ENCODE measurements at regions not wholly inside any gene's neighbourhood (a gene's known extent, or its start where the extent isn't known, plus 50 kb on each side); places are given as distances from the start of the nearest gene placed in this dataset.

DNA sequence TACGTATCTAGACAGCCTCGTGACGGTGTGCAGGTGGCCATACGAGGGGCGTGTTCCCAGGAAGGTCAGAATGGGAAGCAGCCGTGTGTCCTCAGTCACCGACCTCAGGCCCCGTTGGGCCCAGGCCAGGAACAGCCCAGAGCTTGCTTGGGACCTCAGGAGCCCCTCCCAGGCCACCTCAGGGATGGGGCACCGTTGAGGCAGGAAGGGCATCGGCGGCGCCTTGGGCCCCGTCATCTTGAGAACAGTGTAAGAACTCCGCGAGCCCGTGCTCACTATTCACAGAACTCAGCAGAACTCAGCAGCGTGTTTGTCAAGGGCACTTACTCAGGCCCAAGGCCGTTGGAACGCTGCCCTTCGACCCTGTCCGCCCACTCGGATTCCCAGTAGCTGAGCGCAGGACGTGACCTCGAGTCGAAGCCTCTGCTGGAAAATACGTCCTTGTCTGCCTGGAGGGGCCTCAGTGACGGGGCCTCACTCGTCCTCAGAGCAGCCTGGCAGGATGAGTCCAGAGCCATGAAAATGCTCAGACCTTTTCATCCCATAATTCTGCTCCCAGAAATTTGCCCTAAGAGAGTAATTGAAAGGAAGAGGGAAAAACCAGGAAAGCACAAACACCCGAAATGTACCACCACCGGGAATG, 1134.8 kb downstream of the BRD1 start:
- no peak for DNase-seq (ENCODE audit: low spot score)

DNA sequence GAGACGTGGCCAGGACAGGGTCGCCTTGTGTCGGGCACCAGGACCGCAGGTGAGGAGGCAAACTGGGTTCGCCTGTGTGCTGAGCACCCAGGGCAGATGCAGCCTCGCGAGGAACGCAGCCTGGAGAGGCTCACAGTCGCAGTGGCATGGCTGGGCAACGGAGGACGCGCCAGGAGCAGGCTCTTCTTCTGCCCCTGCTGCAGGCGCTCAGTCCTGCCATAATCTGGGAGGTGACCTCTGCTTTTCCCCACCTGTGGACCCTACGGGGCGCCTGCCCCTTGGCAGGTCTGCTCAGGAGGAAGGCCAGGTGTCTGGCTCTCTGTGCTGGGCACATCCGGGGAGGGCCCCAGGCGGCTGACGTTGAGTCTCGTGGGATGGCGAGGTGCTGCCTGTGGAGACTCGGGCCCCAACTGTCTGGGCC, 1136.2 kb downstream of the BRD1 start:
- DNase-seq (ENCODE audit: low spot score), result no peak

DNA sequence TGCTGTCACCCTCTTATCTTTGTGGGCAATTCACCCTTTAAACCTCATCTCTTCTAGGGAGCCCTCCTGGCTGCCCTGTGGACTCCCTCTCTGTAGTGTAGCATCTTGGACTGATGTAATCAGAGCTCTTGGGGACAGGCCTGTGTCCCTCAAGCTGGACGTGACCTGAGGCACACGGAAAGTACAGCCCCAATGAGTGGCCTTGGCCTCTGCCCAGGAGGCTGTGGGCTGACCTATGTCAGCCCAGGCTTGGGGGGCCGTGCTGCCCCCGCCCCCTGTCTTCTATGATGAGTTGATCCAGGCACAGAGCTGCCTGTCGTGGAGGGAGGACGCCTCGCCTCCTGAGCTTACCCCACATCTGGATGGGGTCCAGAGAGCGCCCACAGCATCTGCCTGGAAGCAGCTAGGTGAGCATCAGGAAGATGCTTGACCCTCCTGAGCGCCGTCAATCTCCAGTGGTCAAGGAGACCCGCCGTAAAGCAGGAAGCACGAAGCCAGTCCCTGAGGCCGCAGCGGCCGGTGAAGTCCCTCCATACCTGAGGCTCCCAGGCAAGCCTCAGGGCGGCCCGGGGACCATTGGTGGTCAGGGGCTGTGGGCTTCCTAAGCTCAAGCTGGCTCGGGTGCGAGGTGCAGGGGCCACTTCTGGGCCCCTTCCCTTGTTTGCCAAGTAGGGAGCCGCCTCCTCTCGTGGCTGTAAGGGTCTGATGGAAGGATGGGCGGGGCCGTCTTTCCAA, 1136.9 kb downstream of the BRD1 start:
- DNase-seq (ENCODE audit: low spot score), result no peak

DNA sequence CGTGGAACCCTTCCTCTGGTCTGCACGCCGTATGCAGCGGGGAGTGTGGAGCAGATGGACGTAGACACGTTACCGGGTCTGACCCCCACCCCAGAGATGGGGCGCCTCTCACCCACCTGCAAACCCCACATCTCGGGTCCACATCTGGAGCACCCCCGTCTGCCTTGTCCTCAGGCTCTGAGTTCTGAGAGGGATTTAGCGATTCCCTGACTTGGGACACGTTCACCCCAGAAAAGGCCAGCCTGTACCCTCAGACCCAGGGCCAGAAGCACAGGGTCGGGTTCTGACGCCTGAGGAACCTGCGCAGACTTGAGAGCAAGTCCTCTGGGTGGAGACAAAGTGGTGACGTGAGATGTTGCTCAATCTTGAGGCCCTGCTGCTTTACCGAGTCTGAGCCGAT, 1138.5 kb downstream of the BRD1 start:
- DNase-seq (ENCODE audit: low spot score), result no peak

DNA sequence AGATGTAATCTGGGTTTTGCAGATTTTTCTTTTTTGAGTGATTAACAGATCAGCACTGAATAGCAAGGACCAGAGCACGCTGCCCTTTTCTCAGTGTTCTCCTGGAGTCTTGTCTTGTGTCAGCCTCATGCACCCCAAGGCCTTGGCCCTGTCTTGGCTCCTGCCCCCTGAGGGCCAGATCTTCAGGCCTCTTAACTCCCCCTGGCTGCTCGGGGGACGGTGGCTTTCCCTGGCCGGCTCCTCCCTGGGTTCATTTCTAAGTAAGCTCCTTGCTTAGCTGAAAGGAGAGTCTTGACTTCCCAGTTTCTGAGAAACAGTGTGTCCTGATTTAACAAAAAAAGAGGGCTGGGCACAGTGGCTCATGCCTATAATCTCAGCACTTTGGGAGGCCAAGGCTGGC, 1139.3 kb downstream of the BRD1 start:
- DNase-seq (ENCODE audit: low spot score), result no peak

DNA sequence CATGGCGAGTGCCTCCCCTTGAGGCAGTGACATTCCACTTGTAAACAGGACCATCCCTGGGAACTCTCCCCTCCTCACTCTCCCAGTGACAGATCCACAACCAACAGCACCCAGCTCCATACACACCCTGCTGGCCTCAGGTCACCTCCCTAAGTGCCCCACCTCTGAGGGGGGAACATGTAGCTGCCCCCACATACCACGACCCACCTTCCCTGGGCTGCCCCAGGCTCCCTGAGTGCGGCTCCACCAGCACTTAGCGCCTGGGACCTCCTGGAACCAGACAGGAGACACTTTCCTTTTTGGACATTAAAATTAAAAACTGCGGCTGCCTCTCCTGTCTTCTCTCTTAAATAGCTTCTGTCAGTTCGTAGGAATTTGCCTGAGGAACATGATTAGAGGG, 1140.1 kb downstream of the BRD1 start:
- DNase-seq (ENCODE audit: low spot score), result no peak

DNA sequence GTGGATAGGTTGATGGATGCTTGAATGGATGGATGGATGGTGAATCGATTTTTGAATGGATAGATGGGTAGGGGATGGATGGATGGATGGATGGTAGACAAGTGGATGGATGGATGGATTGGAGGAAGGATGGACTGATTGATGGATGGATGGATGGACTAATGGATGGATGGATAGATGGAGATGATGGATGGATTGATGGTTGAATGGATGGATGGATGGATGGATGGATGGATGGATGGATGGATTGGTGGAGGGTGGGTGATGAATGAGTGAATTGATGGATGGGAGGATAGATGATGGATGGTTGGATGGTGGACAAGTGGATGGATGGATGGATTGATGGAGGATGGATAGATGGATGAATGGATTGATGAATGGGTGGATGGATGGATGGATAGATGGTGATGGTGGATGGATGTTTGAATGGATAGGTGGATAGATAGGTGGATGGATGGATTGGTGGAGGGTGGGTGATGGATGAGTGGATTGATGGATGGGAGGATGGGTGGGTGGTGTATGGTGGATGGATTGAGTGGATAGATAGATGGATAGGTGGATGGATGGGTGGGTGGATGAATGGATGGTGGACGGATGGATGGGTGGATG, 1140.9 kb downstream of the BRD1 start:
- DNase-seq (ENCODE audit: low spot score), result no peak

DNA sequence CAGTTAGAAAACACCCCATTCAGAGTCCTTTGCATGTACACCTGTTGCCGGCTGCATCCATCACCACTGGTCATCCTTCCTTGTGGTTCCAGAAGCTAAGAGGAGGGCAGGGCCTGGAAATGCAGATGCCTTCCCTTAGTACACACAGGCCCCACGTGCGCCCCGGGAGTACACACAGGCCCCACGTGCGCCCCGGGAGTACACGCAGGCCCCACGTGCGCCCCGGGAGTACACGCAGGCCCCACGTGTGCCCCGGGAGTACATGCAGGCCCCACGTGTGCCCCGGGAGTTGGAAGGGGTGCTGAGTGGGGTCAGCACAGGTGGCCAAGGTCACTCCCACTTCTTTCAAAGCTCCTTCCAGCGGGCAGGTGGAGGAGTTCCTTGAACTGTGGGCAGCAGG, 1141.9 kb downstream of the BRD1 start:
- DNase-seq (ENCODE audit: low spot score), result no peak

DNA sequence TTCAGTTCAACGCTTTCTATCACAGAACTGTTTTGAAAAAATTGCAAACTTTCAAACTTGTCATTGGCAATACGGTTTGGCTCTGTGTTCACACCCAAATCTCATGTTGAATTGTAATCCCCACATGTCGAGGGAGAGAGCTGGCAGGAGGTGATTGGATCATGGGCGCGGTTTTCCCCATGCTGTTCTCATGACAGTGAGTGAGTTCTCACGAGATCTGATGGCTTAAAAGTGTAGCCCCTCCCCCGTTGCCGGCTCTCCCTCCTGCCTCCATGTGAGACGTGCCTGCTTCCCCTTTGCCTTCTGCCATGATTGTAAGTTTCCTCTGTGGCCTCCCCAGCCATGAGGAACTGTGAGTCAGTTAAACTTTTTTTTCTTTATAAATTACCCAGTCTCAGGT, 1144.0 kb downstream of the BRD1 start:
- DNase-seq (ENCODE audit: low spot score), result no peak

DNA sequence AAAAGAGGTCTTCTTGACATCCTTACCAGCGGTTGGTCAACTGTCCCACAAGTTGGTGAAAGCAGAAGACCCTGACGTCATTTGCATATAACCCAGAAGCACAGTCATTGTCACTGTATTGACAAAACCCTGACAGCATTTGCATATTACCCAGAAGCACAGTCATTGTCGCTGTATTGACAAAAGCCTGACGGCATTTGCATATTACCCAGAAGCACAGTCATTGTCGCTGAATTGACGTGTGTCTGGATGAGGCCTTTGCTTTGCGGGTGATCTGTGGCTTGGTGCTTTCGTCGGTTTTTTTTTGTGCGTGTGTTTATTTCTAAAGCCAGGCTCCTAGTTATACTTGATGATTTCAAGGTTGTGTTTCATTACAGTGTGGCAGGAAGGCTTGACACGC, 1145.2 kb downstream of the BRD1 start:
- no peak for DNase-seq (ENCODE audit: low spot score)

DNA sequence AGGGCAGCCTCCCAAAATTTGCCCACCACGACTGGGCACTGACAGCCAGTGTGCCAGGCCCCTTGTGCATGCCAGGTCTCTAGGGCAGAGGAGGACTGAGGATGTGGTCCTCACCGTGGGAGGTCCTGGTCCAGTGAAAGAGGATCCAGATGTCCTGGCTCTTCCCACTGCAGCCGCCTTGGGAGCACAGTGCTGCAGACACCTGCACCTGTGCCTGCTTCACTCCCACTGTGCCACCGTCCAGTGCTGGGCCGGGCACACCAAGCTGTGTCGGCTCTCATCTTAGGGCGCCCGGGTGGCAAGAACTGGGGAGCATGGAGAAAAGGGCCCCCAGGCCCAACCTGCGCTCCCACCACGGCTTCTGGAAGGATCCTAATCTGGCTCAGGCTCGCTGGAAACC, 1147.1 kb downstream of the BRD1 start:
- DNase-seq (ENCODE audit: low spot score), result no peak

DNA sequence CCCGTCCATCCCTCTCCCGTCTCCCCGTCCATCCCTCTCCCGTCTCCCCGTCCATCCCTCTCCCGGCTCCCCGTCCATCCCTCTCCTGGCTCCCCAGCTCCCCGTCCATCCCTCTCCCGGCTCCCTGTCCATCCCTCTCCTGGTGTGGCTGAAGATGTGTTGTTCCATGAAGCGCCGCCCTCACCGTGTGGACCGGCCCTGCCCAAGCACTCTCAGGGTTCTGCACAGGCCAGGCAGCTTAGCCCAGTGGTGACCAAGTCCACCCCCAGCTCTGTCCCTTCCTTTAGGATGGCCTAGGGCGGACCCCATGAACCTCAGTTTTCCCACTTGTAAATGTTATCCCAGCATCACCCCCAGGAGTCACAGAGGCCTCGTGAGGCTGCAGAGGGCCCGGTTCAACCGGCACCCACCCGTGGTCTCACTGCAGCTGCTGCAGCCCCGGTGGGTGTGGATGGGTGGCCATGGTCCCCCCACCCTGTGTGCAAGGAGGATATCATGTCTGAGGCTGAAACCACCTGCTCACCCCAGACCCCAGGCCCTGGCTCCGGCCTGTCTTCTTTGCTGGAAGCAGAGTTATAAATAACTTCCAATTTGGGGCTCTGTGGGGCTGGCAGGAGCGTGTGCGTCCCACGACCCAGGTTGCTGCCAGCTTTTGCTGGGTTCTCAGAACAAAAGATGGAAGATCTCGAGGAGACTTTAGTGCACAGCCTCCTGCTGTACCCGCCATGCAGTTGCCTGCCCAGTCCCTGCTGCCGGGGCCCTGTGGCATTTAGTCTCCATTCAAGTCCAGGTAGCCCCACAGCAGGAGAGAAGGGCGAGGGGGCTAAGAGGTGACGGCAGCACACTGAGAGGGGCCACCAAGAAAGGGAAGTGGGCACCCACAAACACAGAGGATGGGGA, 1147.8 kb downstream of the BRD1 start:
- no peak for DNase-seq (ENCODE audit: low spot score)

DNA sequence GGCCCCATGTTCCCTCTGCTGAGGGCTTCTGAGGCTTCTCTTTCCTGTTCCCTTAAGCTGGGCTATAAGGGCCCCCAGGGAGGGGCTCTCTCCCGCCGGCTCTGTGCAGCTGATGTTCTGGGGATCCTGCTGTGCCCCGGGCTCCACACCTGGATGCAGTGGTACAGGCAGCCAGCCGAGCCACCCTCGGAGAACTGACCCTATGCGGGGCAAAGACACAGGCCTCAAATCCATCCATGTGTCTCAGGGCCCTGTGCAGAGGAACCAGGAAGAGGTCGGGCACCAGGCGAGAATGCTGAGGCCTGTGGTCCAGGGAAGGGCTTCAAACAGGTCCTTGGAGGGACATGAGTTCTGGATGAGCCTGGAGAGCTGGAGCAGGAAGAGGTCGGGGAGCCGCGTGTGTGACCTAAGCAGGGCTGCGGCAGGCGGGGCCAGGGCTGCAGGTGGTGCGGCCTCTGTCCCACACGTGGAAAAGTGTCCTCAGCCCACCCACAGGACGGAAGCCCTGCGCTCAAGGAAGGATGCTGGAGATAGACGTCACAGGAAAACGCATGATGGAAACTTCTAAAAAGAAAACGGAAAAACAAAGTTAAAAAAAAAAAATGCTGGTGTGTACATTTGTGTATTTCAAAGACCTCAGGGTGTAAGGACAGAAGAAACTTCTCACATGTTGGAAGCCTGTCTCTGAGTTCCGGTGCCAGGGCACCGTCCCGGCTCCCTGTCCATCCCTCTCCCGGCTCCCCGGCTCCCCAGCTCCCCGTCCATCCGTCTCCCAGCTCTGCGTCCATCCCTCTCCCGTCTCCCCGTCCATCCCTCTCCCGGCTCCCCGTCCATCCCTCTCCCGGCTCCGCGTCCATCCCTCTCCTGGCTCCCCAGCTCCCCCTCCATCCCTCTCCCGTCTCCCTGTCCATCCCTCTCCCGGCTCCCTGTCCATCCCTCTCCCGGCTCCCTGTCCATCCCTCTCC, 1149.2 kb downstream of the BRD1 start:
- no peak for DNase-seq (ENCODE audit: low spot score)

DNA sequence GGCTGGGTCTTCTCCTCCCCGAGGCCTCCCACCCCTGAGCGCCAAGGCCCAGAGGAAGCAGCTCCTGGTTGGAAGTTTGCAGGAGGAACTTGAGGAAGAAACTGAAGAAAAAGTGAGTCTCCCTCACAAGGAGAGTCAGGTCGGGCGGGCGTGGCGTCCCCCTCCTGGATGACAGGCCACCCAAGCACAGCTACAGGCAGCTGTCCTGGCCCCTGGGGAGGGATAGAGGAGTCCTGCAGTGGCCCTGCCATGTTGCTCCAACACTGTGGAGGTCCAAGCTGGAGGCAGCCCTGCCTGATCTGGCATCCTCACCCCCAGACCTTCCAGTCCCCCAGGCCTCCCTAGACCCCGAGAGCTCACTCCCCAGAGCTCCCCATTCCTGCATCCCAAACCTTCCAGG, 1150.1 kb downstream of the BRD1 start:
- no peak for DNase-seq (ENCODE audit: low spot score)

DNA sequence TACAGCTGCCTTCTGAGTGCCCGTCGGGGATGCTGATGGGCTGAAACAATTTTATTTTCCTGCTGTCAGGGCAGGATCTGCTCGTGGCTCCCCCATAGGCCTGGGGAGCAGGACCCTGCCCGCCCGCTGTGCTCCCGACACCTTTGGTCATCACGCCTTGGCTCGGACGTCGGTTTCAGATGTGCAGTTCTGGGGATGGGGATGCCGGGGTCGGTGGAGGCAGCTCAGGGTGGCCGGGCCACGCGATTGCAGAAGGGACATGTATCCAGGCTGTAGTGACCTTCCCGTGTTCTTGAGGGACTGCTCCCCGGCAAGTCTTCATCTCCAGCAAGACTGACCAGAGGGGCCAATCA, 1150.5 kb downstream of the BRD1 start:
- no peak for DNase-seq (ENCODE audit: low spot score)

DNA sequence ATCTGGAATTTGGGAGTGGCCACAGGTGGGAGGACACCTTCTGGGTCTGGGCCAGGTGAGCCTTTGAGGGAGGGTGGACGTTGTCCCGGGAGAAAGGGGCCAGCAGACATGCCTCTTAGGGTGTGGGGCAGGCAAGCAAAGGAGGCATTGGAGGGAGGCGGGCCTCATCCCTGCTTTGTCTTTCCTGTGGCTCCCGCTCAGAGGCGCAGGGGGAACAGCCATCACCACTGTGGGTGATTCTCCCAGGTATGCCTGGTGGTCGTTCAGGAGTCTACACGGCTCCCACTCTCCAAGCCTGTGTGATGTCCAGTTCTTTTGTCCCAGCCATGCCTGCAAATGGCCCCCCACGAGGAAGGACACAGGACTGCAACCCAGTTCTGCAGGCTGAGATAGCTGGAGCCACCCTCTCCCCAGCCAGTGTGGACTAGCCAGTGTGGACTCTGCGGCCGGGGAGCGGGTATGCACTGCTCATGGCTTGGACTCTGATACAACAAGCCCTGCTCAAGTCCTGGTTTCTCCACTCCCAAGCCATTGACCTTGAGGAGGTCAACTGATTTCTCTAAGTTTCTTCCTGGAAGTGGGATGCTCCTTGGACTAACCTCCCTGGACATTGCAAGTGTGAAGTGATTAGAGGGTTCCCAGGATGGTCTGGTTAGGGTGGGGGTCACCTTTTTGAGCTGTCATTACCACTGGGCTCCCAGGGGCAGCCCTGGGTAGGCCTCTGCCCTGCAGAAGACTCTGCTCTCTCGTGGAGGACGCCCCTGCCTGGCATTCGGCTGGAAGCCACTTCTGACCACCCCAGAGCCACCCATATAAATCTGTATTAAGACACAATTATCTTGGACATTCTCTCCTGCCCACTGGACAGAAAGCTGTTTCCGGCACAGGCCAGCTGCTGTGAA, 1151.2 kb downstream of the BRD1 start:
- DNase-seq (ENCODE audit: low spot score), result no peak

DNA sequence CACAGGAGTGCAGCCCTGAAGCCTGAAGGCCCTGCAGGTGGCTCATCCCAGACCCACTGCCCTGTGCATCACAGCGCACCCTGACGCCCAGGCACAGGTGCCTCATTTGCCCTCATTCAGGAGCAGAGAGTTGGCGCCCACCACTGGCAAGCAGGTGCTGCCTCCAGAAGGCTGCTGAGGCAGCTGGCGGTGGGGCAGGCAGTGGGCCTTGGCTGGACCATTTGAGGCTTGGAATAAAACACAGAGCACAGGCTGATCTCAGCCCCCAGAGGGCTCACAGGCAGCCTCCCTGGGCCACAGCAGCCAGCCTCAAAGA, 1151.9 kb downstream of the BRD1 start:
- DNase-seq (ENCODE audit: low spot score), result no peak

DNA sequence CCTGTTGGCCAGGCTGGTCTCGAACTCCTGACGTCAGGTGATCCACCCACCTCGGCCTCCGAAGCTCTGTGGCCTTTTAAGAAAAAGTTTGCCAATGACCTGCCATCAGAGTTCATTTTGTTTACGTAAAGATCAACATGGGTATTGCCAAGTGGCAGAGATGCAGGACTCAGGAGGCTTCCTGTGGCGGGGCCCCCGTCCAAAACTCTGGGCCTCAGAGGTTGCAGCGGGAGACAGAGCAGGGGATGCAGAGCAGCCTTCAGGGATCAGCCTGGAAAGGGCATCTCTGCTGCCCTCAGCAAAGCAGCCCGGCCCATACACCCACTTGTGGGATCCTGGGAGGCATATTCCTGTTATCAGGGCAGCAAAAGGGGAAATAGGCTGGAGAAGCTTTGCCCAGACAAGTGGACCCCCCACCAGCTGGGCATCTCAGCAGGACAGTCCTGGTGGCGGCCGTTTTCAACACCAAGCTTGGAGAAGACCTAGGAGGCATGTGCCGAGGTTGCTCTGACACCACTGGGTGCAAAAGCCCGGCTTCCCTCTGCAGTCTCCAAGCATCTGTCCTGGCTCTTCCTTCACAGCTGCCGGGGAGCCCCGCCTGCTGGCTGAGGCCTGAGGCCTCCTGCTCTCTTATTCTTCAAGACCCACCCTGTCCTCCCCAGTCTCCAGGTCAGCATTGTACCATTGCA, 1152.4 kb downstream of the BRD1 start:
- no peak for DNase-seq (ENCODE audit: low spot score)

DNA sequence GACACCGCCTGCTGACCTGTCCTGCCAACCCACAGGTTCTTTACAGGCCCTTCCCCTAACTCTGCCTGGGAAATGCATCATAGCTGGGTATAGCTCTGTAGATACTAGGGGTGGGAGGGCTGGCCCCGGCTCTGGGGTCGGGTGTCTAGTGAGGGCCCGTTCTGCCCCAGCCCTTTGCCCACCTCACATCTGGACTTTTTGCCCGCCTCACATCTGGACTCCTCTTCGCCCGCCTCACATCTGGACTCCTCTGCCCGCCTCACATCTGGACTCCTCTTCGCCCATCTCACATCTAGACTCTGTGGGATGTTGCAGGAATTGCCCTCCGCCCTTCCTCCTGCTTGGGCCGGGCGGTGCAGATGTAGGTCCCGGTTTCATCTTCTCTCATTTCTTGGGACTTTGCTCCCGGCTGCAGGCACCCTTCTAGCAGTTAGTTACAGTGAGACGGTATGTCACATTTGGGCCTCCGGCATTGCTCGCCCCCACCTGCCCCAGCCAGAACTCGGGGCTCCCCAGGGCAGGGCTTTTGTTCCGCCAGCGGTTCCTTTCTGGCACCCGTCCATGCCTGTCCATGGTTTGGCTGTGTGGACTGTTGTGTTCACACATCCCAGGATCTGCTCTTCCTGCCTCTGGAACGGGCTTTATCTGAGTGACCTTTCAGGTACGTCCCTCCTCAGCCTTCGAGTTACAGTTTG, 1153.7 kb downstream of the BRD1 start:
- DNase-seq (ENCODE audit: low spot score), result no peak

Measured in CD4-positive, alpha-beta T cell treated with Interleukin-2 at 100 ng/mL for 4 hours (primary cell).